COLO668 (cell line): ENCODE measurements at regions not wholly inside any gene's neighbourhood (a gene's known extent, or its start where the extent isn't known, plus 50 kb on each side); places are given as distances from the start of the nearest gene placed in this dataset.
"Not testable (repeated sequence)": the region's sequence is repeated elsewhere in the genome, so short reads cannot be mapped to it uniquely, and the experiment has no call there.

ENCODE experiments used
- DNase-seq: peaks from one replicate; lab custom pipeline; 2025; ENCODE audit not compliant: unreplicated experiment; lab: John Stamatoyannopoulos, UW

GRCh38 chr4:91990726-91991125 is 313.0 kb upstream of the GRID2 start:
- no peak for DNase-seq

- no peak for DNase-seq
Observed at GRCh38 chr4:91997045-91997444, 306.7 kb upstream of the GRID2 start.

GRCh38 chr4:92012899-92013867 is 290.6 kb upstream of the GRID2 start:
- DNase-seq = no peak

- no peak for DNase-seq
Observed at GRCh38 chr4:92014067-92014466, 289.7 kb upstream of the GRID2 start.

GRCh38 chr4:92021203-92021602 is 282.6 kb upstream of the GRID2 start:
- DNase-seq = no peak

- DNase-seq = no peak
Observed at GRCh38 chr4:92021788-92022187, 282.0 kb upstream of the GRID2 start.

GRCh38 chr4:92028830-92029229 is 274.9 kb upstream of the GRID2 start:
- DNase-seq = not testable (repeated sequence)

- no peak for DNase-seq
Observed at GRCh38 chr4:92031825-92032224, 271.9 kb upstream of the GRID2 start.

- no peak for DNase-seq
Observed at GRCh38 chr4:92035666-92036065, 268.1 kb upstream of the GRID2 start.

- DNase-seq = no peak
Observed at GRCh38 chr4:92045718-92046117, 258.0 kb upstream of the GRID2 start.

- no peak for DNase-seq
Observed at GRCh38 chr4:92047209-92047875, 256.4 kb upstream of the GRID2 start.

GRCh38 chr4:92050875-92051274 is 252.9 kb upstream of the GRID2 start:
- DNase-seq = no peak

GRCh38 chr4:92059615-92060014 is 244.2 kb upstream of the GRID2 start:
- DNase-seq = no peak

GRCh38 chr4:92060333-92060732 is 243.4 kb upstream of the GRID2 start:
- no peak for DNase-seq

GRCh38 chr4:92064574-92064973 is 239.2 kb upstream of the GRID2 start:
- DNase-seq = no peak

- DNase-seq = no peak
Observed at GRCh38 chr4:92066485-92066884, 237.3 kb upstream of the GRID2 start.

GRCh38 chr4:92071587-92071986 is 232.2 kb upstream of the GRID2 start:
- no peak for DNase-seq

GRCh38 chr4:92074839-92075238 is 228.9 kb upstream of the GRID2 start:
- DNase-seq = no peak

- no peak for DNase-seq
Observed at GRCh38 chr4:92090887-92091286, 212.9 kb upstream of the GRID2 start.

- DNase-seq = no peak
Observed at GRCh38 chr4:92091335-92091734, 212.4 kb upstream of the GRID2 start.

GRCh38 chr4:92099861-92100260 is 203.9 kb upstream of the GRID2 start:
- DNase-seq = no peak

GRCh38 chr4:92100975-92101374 is 202.8 kb upstream of the GRID2 start:
- no peak for DNase-seq
